ENCODE measurements at regions not wholly inside any gene's neighbourhood (a gene's known extent, or its start where the extent isn't known, plus 50 kb on each side); places are given as distances from the start of the nearest gene placed in this dataset.

DNA sequence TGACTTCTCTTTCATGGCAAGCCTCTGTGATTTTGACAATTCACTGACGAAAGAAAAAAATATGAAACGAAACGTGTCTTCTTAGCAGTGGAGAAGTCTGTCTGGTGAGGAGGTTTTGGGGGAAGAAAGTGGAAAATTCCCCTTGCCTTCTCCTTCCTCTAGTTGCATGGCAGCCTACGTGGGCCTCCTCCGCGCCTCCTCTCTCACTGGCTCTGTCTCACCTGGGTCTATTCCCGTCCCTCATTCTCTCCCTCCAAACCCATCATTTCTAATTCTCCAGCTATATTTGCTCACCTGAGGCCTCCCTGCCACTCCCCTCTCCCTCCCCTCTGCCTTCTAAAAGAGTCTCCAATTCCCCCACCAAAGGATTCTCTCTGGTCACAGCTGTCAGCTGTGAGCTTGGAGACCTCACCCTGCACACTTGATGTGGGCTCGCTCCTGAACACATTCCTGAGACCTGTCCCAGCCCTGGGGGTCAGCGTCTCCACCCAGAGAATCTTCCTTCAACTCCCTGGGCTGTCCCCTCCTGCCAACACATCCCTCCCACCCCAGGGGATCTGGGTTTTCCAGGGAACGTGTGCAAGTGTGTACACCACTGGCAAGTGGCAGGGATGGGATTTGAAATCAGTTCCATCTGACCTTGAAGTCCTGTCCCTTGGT is 159.6 kb upstream of the PMEPA1 start:
- no peak for TF ChIP-seq TAF1 (IDR thresholded peaks at IDR 0.05; ENCODE audit: borderline replicate concordance, insufficient read depth, low read length)
- no peak for TF ChIP-seq SIN3A (IDR thresholded peaks at IDR 0.05; ENCODE audit: borderline replicate concordance, insufficient read depth, low read length)
- no peak for TF ChIP-seq POLR2AphosphoS5 (IDR thresholded peaks at IDR 0.05; ENCODE audit: low read depth, low read length)
